DMS 273 (cell line): ENCODE measurements at regions not wholly inside any gene's neighbourhood (a gene's known extent, or its start where the extent isn't known, plus 50 kb on each side); places are given as distances from the start of the nearest gene placed in this dataset.

Experiments used
- DNase-seq: peaks from one replicate; lab custom pipeline; 2025; ENCODE audit not compliant: unreplicated experiment; lab: John Stamatoyannopoulos, UW

GRCh38 chr9:8188723-8189407, 389.3 kb upstream of the DMAC1 start:
- DNase-seq: no peak

DNA sequence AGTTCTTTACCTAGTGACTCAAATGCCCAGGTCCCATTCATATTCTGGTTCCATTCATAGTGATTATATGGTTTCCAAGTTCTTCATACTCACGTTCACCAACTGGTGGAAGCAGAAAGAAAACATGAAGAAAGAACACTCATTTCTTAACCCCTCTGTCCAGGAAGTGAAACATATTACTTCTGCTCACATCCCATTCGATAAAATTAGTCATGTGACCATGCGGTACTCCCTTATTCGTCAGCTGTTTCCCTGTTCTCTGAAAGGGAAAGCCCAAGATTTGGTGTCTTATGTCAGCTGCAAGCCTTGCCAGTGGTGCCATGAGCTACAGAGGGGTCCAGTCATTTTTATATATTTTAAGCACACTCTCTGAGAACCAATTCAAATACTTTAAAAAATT, 387.0 kb upstream of the DMAC1 start:
- DNase-seq: no peak

DNA sequence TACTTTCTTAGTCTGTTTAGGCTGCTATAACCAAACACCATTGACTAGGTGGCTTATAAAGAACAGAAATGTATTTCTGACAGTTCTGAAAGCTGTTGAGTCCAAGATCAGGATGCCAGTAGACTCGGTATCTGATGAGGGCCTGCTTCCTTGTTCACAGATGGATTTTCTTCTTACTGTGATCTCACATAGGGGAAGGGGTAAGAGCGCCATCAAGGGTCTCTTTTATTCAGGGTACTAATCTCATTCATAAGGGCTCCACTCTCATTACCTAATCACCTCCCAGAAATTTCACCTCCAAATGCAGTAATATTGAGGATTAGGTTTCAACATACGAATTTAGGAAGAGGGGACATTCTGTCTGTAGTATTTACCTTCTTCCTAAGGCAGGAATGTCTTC, 384.0 kb upstream of the DMAC1 start:
- no peak for DNase-seq

- no peak for DNase-seq
Measured at GRCh38 chr9:8179381-8180053, 379.9 kb upstream of the DMAC1 start.

DNA sequence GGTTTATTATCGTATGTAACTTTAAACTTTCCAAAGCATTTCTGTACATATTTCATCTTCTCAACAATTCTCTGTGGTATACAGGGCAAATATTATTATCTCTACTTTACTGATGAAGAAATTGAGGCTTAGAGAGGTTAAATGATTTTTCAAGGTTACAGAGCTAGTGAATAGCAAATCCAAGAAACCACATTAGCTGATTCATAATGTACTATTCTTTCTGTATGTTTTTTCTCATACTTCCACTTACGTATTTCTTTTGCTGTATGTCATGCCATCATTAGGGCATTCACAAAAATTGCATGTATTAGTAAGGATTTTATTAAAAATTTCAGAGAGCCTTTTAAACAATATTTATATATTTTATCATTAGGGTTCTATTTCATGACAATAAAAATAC, 372.4 kb upstream of the DMAC1 start:
- DNase-seq: no peak

DNA sequence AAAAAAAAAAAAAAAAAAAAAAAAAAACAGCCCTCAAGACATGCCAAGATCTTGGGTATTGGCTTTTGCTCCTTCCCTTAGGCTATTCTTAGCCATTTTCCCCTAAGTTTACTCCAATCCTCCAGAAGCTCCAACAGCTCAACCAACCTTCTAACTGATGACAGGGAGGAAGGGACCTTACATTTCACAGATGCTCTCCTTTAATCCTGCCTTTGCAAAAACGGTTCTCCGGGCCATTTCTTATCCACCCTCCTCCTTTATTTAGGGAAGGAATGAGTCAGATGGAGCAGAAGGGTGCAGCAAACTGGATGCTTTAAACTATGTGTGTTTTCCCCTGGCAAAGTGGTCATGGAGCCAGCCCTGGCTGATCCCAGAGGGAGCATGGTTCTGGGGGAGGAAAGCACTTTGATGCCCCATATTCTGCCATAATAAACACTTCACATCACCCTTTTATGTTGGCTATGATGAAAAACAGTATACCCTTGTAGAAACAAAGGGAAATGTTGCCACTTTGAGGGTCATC, 369.4 kb upstream of the DMAC1 start:
- no peak for DNase-seq

DNA sequence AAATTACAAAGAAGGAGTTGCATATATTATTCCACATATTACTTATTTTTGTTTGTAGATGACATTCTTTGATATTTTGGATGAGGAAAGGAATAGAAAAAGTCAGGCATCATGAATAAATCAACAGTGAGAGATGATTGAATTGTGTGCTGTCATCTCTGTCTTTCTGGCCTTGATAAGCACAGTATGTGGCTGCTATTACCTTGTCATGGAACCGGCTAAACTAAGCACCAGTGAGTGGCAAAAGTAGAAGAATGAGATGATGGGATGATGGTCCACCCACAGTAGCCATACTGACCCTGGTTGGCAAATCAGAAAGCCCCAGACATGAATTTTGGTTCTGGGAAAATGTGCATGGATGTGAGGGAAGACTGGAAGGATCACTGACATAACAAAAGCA, 361.2 kb upstream of the DMAC1 start:
- DNase-seq: no peak

DNA sequence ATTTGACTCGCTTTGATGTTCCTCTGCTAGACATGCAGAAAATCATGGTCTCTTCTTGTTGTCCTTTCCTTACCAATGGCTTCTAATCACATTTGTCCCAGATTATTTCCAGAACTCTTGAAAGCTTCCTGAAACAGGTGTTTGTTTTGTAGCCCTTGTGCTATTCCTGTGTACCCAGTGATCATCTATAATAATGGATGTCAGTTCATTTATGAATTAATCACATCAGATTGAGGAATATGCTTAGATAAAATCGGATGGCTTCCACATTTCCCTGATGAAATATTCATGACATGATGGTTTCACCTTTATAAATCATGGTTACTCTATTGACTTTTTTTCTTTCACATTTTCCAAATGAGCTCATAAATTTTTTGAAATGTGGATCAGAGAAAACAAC, 359.0 kb upstream of the DMAC1 start:
- DNase-seq: no peak

DNA sequence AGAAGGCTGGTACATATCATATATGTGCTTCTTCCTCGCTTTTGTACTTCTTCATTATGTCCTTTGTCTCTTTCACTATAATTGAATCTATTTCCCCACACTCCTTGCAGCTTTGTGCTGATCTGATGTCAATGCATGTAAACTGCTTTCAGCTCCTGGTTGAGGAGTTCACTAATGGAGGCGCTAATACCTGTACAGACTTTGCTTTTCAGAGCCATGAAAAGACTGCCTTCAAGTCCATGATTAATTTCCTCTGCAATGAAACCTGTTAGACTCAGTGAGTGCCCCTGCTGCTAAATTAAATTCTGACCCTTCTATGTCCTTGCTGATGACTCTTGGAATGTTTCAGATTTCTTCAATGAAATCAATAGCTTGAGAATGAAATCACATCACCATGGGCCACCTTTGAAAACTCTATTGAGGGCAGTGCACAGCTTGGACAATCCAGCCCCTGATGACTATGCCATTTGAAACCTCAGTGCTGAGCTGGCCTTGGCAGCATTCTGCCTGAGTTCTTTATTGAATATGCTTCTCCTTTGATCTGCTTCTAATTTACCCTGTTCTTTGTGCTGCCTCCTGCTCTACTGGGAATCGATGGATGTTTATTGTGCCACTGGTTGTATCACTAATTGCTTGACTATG, 358.2 kb upstream of the DMAC1 start:
- no peak for DNase-seq

- no peak for DNase-seq
Measured at GRCh38 chr9:8156346-8156745, 356.8 kb upstream of the DMAC1 start.

- DNase-seq: no peak
Measured at GRCh38 chr9:8155706-8156105, 356.1 kb upstream of the DMAC1 start.

GRCh38 chr9:8143677-8144076, 344.1 kb upstream of the DMAC1 start:
- DNase-seq: no peak

- DNase-seq: no peak
Measured at GRCh38 chr9:8140557-8140956, 341.0 kb upstream of the DMAC1 start.

- DNase-seq: no peak
Measured at GRCh38 chr9:8139756-8140155, 340.2 kb upstream of the DMAC1 start.

- no peak for DNase-seq
Measured at GRCh38 chr9:8136477-8136876, 336.9 kb upstream of the DMAC1 start.

DNA sequence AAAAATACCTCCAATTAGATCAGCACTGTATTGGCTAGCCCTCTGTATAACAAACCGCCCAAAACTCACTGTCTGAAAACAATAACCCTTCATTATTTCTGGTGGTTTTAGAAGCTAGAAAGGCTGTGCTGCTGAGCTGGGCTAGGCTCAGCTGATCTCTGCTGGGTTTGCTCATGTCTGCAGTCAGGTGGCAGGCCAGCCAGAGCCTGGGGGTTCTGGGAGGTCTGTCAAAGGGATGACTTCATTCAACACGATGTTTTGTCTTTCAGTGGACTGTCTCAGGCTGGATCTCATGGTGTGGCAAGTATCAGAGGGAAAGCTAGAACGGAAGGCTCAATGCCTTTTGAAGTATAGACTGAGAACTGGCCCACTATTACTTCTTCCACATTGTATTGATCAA, 335.1 kb upstream of the DMAC1 start:
- no peak for DNase-seq

DNA sequence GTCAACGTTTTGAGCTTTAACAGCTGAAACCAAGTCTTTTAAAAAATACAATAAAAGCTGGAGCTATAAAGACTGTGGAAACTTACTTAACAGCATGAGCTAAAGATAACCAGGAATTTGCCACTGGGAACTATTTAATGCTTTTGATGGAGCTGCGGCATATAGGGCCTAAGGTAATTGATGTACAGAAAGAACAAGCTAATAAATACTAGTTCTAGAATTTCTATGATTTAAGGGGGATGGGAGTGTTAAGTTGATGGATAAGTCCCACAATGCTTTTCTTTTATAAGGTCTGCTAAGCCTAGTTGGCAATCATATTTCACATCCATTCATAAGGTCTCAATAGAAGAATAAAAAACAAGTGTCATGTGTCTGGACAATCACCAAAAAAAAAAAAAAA, 334.0 kb upstream of the DMAC1 start:
- DNase-seq: no peak

DNA sequence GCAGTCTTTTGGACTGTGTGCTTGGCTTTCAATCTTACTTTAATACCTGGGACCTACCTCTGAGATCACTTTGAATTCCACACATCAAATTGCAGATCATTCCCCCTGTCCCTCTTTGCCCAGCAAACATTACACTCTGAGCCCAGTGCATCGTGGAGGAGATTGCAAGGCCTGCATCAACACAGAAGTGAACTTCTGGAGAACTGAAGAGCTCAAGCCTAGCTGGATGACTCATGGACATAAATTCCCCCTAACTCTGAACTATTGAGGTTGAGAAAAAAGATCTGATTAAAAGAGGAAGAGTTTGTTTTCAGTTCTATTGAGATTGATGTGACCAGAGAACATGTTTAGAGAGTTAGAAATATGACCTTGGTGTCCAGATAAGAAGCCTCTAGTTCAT, 316.0 kb upstream of the DMAC1 start:
- DNase-seq: no peak

- no peak for DNase-seq
Measured at GRCh38 chr9:8114826-8115225, 315.2 kb upstream of the DMAC1 start.

DNA sequence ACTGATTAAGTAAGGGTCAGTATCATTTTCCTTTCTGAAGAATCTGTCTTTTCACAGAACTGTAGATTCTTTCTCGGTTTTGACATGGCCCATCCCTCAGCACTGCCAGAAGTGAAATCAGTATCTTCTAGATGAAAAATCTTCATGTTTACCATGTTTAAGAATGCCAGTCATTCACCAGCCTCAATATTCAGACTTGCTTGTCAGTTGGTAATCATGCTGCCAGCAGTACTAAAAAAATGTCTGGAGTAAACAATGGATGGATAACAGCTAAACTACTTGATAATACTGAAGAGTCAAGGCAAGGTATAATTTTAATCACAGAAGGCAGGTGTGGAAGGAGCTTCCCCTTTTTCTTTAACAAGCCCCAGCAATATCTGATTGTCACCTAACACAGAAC, 306.8 kb upstream of the DMAC1 start:
- DNase-seq: no peak

GRCh38 chr9:8101607-8102006, 302.0 kb upstream of the DMAC1 start:
- DNase-seq: no peak

GRCh38 chr9:8096091-8096490, 296.5 kb upstream of the DMAC1 start:
- DNase-seq: no peak
